ENCODE measurements at regions not wholly inside any gene's neighbourhood (a gene's known extent, or its start where the extent isn't known, plus 50 kb on each side); places are given as distances from the start of the nearest gene placed in this dataset.

DNA sequence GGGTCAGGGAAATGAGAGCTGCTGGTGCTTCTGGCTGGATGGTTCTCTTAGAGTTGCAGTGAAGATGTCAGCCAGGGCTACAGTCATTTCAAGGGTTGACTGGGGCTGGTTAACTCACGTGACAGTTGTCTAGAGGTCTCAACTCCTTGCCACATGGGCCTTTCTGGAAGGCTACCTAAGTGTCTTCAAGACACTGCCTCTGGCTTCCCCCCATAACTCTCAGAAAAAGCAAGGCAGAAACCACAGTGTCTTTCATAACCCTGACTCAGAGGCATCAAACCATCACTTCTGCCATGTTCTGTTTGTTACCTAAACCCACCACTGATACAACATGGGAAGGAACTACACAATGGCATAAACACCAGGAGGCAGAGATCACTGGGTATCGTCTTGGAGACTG is 828.9 kb downstream of the EPHA4 start:
- TF ChIP-seq, protein P1, sequence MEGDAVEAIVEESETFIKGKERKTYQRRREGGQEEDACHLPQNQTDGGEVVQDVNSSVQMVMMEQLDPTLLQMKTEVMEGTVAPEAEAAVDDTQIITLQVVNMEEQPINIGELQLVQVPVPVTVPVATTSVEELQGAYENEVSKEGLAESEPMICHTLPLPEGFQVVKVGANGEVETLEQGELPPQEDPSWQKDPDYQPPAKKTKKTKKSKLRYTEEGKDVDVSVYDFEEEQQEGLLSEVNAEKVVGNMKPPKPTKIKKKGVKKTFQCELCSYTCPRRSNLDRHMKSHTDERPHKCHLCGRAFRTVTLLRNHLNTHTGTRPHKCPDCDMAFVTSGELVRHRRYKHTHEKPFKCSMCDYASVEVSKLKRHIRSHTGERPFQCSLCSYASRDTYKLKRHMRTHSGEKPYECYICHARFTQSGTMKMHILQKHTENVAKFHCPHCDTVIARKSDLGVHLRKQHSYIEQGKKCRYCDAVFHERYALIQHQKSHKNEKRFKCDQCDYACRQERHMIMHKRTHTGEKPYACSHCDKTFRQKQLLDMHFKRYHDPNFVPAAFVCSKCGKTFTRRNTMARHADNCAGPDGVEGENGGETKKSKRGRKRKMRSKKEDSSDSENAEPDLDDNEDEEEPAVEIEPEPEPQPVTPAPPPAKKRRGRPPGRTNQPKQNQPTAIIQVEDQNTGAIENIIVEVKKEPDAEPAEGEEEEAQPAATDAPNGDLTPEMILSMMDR (IDR thresholded peaks at IDR 0.05), result no peak
- TF ChIP-seq POLR2AphosphoS5 (IDR thresholded peaks at IDR 0.05), result no peak
- no peak for TF ChIP-seq POLR2A (IDR thresholded peaks at IDR 0.05)

Data from breast epithelium (tissue), 3 donors.